DMS 273 (cell line): ENCODE measurements at regions not wholly inside any gene's neighbourhood (a gene's known extent, or its start where the extent isn't known, plus 50 kb on each side); places are given as distances from the start of the nearest gene placed in this dataset.
"Not testable (repeated sequence)": the region's sequence is repeated elsewhere in the genome, so short reads cannot be mapped to it uniquely, and the experiment has no call there.

Experiments
- DNase-seq: peaks from one replicate; lab custom pipeline; 2025; ENCODE audit not compliant: unreplicated experiment; lab: John Stamatoyannopoulos, UW

DNA sequence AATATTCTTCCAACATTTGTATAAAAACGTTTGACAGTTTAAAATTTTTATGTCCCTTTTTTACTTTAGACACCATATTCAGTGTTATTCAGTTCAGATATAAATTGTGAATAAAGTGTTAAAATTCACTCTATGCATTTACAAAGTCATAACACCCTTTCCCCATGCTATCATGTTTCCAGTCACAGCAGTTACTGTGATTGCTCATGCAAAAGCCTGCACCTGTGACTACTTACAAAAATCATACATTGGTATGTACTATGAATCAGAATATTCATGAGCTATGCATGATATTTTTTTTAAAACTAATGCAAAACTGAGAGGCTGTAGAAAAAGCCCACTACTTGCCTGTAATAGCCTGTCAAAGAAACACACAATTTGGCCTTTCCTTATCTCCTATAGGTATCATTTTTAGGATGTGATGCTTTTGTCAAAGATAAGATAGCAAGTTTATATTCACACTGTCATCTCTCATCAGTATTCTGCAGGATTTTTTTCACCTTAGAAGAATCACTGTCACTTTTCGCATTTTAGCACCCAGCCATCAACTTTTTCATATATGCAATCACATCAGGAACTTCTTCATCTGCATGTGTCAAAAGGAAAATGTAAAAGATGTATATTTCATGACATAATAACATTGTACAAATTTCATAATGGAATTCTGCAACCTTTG, 443.2 kb downstream of the C12orf50 start:
- DNase-seq: no peak

DNA sequence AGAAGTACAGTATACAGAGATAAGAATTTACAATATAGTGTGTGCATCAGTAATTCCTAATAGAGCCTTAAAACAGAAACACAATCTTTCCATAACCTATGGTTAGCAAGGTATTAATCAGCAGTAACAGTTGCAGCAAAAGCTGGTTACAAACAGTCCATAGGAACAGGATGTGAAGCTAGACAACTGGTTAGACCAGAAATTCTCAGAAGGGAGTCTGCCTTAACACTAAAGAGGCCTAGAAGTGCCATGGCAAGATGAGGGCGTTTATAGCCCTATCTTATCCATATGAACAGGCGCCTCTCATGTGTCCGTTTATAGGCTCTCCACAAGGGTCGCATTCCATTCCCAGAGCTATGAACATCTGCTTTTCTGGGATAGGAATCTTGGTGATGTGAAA, 450.1 kb downstream of the C12orf50 start:
- DNase-seq: not testable (repeated sequence)

DNA sequence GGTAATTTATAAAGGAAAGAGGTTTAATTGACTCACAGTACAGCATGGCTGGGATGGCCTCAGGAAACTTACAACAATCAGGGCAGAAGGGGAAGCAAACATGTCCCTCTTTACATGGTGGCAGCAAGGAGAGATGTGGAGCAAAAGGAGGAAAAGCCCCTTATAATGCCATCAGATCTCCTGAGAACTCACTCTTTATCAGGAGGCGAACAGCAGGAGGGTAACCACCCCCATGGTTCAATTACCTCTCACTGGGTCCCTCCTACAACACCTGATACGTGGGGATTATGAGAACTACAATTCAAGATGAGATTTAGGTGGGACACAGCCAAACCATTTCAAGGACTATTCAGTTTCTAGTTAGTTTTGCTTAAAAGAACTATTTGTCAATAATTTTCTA, 453.3 kb downstream of the C12orf50 start:
- no peak for DNase-seq

DNA sequence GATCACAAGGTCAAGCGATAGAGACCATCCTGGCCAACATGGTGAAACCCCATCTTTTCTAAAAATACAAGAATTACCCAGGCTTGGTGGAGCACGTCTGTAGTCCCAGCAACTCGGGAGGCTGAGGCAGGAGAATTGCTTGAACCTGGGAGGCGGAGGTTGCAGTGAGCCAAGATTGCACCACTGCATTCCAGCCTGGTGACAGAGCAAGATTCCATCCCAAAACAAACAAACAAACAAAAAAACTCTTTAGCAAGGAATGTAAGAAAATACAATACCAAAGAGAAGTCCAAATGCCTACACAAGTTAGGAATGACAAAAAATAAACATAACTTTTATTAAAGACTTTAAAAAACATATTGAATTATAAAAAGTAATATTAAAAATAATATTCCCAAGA, 462.3 kb downstream of the C12orf50 start:
- DNase-seq: not testable (repeated sequence)

DNA sequence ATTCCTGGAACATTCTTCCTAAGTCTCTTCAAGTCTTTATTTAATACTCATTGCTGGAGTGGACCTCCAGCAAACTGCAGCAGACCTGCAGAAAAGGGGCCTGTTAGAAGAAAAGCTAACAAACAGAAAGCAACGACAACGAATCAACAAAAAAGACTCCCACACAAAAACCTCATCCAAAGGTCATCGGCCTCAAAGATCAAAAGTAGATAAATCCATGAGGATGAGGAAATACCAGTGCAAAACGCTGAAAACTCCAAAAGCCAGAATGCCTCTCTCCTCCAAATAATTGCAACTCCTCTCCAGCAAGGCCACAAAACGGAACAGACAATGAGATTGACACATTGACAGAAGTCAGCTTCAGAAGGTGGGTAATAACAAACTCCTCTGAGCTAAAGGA, 472.2 kb downstream of the C12orf50 start:
- DNase-seq: no peak

DNA sequence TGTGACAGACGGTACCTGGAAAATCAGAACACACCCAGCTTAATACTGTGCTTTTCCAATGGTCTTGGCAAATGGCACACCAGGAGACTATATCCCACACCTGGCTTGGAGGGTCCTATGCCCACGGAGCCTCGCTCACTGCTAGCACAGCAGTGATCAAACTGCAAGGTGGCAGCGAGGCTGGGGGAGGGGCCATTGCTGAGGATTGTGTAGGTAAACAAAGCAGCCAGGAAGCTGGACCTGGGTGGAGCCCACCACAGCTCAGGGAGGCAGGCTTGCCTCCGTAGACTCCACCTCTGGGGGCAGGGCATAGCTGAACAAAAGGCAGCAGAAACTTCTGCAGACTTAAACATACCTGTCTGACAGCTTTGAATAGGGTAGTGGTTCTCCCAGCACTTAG, 498.0 kb downstream of the C12orf50 start:
- DNase-seq: not testable (repeated sequence)

DNA sequence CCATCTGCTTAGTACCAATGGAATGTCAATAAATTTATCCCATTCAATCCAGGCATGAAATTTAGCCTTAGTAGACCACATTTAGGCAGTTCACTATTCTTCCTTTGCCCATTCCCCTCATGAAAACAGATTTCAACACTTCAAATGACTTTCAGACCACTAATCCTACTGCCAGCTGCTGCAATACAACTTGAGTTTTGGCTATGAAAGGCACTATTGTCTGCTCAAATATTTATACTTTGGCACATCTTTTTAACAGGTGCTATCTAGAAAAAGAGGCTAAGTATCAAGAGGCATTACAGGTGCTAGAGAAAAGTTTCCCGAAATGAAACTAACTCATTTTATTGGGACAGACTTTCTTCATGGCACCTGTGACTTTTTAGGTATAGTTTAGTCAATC, 499.8 kb downstream of the C12orf50 start:
- DNase-seq: no peak

DNA sequence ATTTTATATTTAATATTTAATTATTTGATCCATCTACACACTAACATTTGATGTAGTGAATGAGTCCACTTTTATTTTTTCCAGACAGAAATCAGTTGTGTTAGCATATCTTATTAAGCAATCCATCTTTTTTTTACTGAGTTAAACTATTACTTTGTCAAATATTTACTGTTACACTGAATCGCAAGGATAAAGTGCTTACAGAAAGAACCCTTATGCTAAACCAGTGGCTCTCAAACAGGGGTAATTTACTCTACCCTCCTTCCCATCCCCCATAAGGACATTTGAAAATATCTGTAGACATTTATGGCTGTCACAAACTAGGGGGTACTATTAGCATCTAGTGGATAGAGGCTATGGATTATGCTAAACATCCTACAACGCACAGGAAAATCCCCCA, 508.2 kb downstream of the C12orf50 start:
- DNase-seq: no peak

DNA sequence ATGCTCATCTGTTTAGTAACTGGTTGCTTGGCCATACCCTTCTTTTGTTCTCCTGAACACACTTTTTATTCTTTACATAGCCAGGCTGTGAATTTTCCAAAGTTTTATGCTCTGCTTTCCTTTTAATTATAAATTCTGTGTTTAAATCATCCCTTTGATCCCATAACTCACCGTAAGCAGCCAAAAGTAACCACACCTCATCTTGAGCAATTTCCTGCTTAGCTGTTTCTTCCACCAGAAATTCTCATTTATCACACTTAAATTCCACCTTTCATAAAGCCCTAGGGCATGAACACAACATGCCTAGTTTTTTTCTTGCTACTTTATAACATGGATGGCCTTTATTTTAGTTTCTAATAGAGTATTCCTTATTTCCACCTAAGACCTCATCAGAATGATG, 510.7 kb downstream of the C12orf50 start:
- no peak for DNase-seq

DNA sequence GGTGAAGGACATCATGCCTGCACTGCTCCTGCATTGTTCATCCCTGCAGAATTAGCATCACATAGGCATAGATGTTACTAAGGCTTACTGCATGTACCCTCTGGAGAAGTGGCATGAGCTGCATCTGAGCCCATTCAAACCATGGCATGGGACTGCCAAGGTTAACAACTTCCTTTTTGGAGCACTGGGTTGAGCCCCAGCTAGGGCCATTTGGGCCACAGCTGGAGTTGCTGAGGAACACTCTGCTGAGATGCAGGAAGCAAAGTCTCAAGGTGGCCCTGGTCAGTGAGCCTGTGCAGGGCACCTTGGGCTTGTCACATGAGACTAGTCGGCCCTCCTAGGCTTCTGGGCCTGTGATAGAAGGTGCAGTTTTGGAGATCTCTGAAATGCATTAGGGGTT, 511.2 kb downstream of the C12orf50 start:
- no peak for DNase-seq

DNA sequence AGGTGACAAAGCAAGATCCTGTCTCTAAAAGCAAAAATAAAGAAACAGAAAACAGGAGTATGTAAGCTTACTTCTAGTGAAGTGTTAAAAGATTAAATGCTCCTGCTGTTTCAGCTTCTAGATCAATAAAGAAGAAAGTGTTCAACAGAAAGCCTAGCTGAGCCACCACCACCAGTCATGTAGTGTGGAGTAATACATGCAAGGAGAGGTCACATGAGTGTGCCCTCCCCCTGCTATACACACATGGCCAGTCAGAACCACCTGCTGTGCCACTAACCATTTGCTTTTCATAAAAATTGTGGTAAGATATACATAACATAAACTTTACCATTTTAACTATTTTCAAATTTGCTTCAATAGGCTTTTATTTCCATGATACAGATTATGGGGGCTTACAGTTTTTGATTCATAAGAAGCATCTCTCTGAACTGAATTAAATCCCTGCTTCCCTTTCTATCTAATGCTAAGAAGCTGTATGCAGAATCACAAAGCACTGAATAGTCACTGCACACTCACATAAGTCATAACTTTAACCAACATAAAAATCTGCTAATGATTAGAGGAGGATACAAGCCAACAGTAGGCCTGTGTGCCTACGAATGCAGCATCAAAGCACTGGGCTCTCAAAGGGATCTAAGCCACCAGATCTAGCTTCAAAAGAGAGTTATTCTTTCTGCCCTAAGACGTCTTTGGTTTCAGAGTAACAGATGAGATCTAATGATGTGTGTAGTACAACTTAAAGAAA, 515.5 kb downstream of the C12orf50 start:
- DNase-seq: no peak

DNA sequence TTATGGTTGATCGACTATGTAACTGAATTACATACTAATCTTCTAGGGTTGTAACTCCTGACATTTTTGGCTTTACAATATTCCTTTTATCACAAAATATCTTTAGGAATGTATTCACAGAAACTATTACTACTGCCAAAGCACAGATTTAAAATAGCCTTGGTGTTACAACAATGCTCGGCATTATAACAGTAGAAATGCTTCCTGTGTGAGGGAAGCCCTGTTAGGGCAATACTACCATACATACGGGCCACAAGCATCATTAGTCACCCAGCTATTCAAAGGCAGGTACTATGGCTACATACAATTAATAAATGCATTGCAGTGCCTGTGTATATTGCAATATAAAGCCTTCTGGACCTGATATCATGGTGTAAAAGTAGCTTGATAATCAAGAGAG, 517.8 kb downstream of the C12orf50 start:
- DNase-seq: no peak

DNA sequence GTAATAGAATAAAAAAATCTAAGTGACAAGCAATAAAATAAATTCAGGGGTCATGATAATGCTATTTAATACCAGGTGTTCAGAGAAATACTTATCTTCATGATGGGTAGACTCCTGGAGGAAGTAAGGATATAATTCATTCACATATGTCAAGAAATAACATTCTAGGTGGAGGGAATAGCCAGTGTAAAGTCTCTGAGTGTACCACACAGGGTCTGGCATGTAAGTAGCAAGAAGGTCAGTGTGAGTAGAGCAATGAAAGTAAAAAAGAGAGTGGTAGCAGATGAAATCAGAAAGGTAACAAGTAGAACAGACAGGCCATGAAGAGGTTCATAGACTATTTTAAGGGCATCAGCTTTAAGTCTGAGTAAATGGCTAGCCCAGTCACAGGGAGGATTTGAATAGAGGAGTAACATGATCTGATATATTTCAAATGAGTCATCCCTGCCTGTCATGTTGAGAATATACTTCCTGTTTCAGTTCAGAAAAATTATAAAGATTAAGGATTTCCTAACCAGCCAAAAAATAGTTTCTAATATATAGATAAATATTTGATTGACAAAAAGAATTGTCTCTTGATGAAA, 519.9 kb downstream of the C12orf50 start:
- peak; percentile 7 for DNase-seq

DNA sequence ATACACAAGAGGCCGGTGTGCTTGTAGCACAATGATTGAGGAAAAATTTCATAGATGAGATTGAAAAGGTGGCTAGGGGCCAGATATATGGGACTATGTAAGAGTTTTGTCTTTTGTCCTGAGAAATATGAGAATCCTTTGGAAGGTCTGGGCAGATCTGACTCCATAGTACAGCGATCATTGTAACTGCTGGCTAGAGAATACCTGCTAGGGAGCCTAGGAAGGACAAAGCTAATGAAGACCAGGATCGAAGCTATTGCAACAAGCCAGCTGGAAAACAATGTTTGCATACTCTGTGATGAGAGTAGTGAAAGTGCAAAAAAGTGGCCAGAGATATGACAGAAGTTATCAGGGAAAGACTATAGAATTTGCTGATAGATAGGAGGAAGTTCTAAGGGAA, 537.6 kb downstream of the C12orf50 start:
- DNase-seq: no peak

DNA sequence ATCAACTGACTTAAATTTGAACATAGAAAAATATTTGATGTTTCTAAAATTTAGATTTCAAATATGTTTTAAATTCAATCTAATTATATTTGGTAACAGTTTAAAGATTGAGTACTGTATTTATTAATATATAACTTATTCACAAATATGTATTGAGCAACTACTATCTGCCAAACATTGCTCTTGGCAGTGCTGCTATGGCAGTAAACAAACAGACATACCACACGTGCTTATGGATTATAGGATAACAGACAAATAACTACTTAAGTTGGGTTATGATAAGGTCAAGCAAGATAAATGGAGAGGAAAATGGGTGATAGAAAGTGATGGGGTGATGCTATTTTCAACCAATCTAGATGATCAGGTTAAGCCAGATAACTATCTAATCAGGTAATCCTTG, 538.1 kb downstream of the C12orf50 start:
- no peak for DNase-seq

DNA sequence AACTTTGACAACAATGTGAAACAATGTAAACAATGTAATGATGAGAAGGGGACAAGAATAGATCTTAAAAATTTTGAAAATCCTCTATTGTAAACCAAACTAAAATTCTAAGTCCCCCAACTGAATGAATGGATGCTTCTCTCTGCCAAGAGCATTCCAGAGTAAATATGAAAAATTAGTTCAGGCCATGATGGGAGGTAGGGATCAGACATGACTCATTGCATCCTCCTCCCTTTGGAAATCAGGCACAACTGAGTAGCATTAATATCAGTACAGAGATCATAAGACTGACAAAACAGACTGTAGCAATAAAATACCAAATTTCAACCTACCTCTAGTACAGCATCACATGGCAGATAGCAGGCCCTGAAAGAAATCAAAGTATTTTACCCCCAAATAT, 559.9 kb downstream of the C12orf50 start:
- no peak for DNase-seq

DNA sequence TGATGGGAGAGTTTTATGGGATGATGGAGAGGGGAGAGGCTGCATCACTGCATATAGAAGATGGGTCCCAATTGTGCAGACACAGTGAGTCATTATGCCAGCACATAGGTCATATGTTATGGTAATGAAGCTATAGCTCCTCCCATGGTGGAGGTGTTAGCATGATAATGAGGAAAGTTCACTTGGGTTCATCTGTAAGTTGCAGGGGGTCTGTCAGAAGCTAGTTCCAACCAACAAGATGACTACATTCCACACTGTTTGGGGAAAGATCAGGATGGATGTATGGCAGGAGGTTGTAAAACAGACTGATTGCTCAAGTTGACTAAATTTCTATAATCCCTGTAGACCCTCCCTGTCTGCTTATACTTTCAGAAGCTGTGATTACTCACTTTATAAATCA, 561.3 kb downstream of the C12orf50 start:
- no peak for DNase-seq

DNA sequence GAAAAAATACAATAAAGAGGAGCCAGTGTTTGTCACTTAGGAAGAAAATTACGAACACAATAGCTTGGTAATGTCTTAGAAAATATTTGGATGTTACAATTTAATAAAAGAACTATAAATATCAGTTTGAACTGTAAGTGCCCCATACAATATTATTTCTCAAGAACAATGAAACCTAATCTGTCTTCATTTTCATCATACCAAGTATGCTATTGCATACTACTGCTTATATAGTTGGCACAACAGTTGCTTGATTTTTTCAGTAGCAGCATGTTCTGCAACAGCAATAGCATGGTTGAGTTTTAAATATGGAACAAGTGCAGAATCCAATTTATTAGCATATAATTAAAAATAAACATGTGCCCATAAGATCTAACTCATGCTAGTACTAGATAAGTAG, 564.6 kb downstream of the C12orf50 start:
- no peak for DNase-seq

DNA sequence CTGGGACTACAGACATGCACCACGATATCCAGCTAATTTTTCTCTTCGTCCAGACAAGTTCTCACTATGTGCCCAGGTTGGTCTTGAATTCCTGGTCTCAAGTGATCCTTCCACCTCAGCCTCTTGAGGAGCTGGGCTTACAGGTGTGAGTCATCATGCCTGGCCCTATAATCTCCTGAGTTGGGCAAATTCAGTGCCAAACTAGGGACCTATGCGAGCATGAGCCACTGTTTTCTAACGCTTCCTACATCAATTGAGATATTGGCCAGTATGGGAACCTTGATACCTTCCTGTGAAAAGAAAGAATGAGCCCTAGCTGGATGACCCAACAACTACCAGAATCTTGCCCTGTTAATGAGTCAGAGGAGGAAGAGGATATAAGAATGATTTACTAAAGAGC, 585.2 kb downstream of the C12orf50 start:
- DNase-seq: no peak

DNA sequence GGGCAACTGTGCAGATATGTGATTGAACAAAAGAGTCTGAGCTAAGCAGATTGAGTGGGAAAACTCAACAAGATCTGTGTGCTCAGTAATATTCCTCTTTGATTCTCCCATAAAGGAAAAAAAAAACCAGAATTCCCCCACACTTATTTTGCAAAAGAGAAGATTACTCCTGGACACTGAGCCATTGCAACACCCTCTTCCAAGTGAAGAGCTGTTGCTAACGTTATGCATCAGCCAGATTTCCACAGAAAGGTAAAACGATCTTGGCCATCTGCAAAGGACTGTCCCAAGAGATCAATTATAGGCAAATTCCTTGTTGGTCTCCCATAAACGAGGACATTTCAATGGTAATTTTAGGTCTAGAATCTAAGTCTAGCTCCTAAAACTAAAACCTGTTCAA, 587.7 kb downstream of the C12orf50 start:
- no peak for DNase-seq

DNA sequence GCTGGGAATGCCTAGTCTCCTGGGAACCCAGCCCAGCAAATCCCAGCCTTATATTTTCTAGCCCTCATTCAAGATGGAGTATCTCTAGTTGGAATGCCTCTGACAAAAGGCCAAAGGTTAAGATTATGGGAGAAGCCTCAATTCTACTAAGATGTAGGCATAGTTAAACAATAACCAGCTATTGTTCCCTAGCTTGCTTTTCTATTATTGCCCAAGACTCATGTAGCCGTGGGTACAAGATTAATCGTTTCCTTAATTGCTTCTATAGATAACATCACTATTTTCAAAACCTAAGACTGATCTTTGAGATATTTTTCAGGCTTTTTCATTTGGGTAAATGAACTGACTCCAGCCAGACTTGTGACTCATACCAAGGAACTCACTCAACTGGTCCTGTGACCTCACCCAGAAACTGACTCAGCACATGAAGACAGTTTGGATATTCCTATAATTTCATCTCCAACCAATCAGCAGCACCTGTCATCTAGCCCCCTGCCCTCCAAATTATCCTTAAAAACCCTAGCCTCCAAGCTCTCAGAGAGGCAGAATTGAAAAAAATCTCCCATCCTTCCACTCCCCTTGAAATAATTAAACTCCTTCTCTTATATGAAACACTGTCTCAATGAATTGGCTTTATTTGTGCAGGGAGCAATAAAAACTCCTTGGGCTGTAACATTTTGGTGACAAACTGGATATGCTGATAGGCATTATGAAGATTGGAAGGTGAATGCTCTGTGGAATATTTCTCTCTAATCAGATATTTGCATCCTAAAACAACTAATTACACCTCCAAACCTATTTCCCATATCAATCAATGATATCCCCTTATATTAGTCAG, 589.0 kb downstream of the C12orf50 start:
- DNase-seq: no peak

DNA sequence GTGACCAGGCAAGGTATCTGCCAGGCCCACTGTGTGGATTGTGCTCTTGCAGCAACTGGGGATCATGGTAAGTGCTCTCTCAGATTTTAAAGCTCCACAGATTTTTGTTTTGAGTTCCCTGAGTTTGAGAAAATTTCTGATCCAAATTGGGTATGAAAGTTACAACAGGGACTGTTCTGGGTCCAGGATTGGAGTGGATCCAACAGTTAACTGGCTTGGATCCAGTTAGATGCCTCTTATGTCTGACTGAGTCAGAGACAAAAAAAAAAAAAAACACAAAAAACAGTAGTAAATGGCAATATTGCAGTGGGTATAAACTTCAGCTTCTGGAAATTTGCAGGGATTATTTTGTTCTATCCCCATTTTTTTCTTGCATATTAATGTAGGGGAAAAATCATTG, 598.8 kb downstream of the C12orf50 start:
- DNase-seq: no peak
